H1 (cell line): ENCODE measurements at regions not wholly inside any gene's neighbourhood (a gene's known extent, or its start where the extent isn't known, plus 50 kb on each side); places are given as distances from the start of the nearest gene placed in this dataset.

Experiments used
- CTCF ChIA-PET: fragments of 300-600 bp; sonication (Branson Sonifier 250); formaldehyde crosslinking; loops from one replicate; lab custom pipeline; 2021; ENCODE audit not compliant: partially characterized antibody; lab: Charles Lee
- POLR2A ChIA-PET: fragments of 300-600 bp; sonication (Branson Sonifier 250); formaldehyde crosslinking; loops from one replicate; lab custom pipeline; 2021; ENCODE audit warnings: inconsistent platforms; ENCODE audit not compliant: partially characterized antibody; lab: Charles Lee
- DNase-seq, 2 experiments: peaks; one replicate each; pipeline versions ENCODE4 v3.0.0 to v3.0.0-alpha.2; 2010 to 2022; ENCODE audit warnings: low spot score in 2 of 2, low read depth in 1 of 2, mixed read lengths in 1 of 2
- FAIRE-seq: peaks from 2 replicates; lab custom pipeline; 2011; peaks lifted over from hg19 to GRCh38; lab: Jason Lieb, UNC
- H2AFZ ChIP-seq: 2 replicates; pipeline ENCODE4 v1.8.1; 2012; ENCODE audit warnings: low read length, inconsistent platforms
- H2AK5ac ChIP-seq: 2 replicates; pipeline ENCODE4 v1.6.1; 2013; ENCODE audit warnings: low read depth, low read length
- H2BK120ac ChIP-seq: replicated peaks from 2 replicates; pipeline ENCODE3; 2013; ENCODE audit warnings: low read depth, low read length, inconsistent platforms
- H2BK12ac ChIP-seq: 2 replicates; pipeline ENCODE4 v1.6.1; 2013; ENCODE audit warnings: low read depth, low read length
- H2BK15ac ChIP-seq: 2 replicates; pipeline ENCODE4 v1.6.1; 2013; ENCODE audit warnings: low read length
- H2BK20ac ChIP-seq: 2 replicates; pipeline ENCODE4 v1.6.1; 2013; ENCODE audit warnings: low read length
- H2BK5ac ChIP-seq: 2 replicates; pipeline ENCODE4 v1.6.1; 2013; ENCODE audit warnings: low read depth, low read length
- H3K14ac ChIP-seq: 2 replicates; pipeline ENCODE4 v1.6.1; 2013; ENCODE audit warnings: inconsistent platforms; ENCODE audit not compliant: insufficient read length
- H3K18ac ChIP-seq: 2 replicates; pipeline ENCODE4 v1.6.1; 2013; ENCODE audit warnings: low read length; ENCODE audit errors: extremely low read depth
- H3K23ac ChIP-seq: 2 replicates; pipeline ENCODE4 v1.6.1; 2013; ENCODE audit warnings: inconsistent platforms; ENCODE audit not compliant: insufficient read length
- H3K23me2 ChIP-seq: 2 replicates; pipeline ENCODE4 v1.6.1; 2013; ENCODE audit warnings: low read depth, low read length
- H3K27ac ChIP-seq: 2 replicates; pipeline ENCODE4 v1.6.1; 2011; ENCODE audit warnings: low read depth, low read length, inconsistent platforms
- H3K27me3 ChIP-seq, 4 experiments: replicated peaks in 1 of 4; 1 replicate in 1 of 4; 2 replicates in 3 of 4; pipeline versions ENCODE4 v1.6.1 to v1.8.1; 2011 to 2013; ENCODE audit warnings: low read length in 3 of 4, mild to moderate bottlenecking in 3 of 4, inconsistent platforms in 2 of 4, mixed read lengths in 2 of 4, moderate library complexity in 1 of 4; ENCODE audit not compliant: control insufficient read depth in 3 of 4, insufficient read depth in 3 of 4; ENCODE audit errors: extremely low read depth in 1 of 4
- H3K36me3 ChIP-seq, 4 experiments: 2 replicates each; pipeline versions ENCODE4 v1.6.1 to v1.8.1; 2011 to 2013; ENCODE audit warnings: mild to moderate bottlenecking in 4 of 4, low read length in 3 of 4, moderate library complexity in 2 of 4, control low read depth in 1 of 4, inconsistent platforms in 1 of 4; ENCODE audit not compliant: insufficient read depth in 4 of 4, control insufficient read depth in 2 of 4
- H3K4ac ChIP-seq: replicated peaks from 2 replicates; pipeline ENCODE3; 2013; ENCODE audit warnings: low read length, low read depth, mixed read lengths, inconsistent platforms; ENCODE audit not compliant: insufficient read length
- H3K4me1 ChIP-seq, 4 experiments: replicated peaks in 1 of 4; 1 replicate in 1 of 4; 2 replicates in 3 of 4; pipeline versions ENCODE4 v1.6.1 to v1.8.1; 2011 to 2013; ENCODE audit warnings: low read length in 3 of 4, inconsistent platforms in 2 of 4, mixed read lengths in 1 of 4; ENCODE audit not compliant: insufficient read depth in 4 of 4, control insufficient read depth in 3 of 4
- H3K4me2 ChIP-seq, 2 experiments: 2 replicates each; pipeline versions ENCODE4 v1.6.1 to v1.8.1; 2011 to 2013; ENCODE audit warnings: low read depth in 2 of 2, low read length in 2 of 2, control low read depth in 1 of 2, inconsistent platforms in 1 of 2, mild to moderate bottlenecking in 1 of 2; ENCODE audit not compliant: insufficient read depth in 1 of 2
- H3K4me3 ChIP-seq, 4 experiments: fragments of 200-600, 300-600 bp in 1 of 4; sonication (generic), shearing (Covaris generic), sonication (Bioruptor Twin) in 1 of 4; 2 replicates each; pipeline versions ENCODE4 v1.5.1 to v1.8.1; 2011 to 2016; ENCODE audit warnings: low read length in 4 of 4, low read depth in 3 of 4, control low read depth in 2 of 4, inconsistent platforms in 2 of 4, mild to moderate bottlenecking in 2 of 4, mixed read lengths in 1 of 4, moderate library complexity in 1 of 4; ENCODE audit not compliant: insufficient read depth in 2 of 4; ENCODE audit errors: extremely low read depth in 1 of 4
- H3K56ac ChIP-seq: replicated peaks from 2 replicates; pipeline ENCODE3; 2013; ENCODE audit warnings: low read depth, mild to moderate bottlenecking, mixed read lengths, low read length, inconsistent platforms; ENCODE audit not compliant: insufficient read length
- H3K79me1 ChIP-seq: 2 replicates; pipeline ENCODE4 v1.6.1; 2013; ENCODE audit warnings: low read depth, low read length, control low read depth
- H3K79me2 ChIP-seq, 2 experiments: 2 replicates each; pipeline versions ENCODE4 v1.6.1 to v1.8.1; 2012 to 2013; ENCODE audit warnings: low read length in 2 of 2, mild to moderate bottlenecking in 2 of 2, inconsistent platforms in 1 of 2; ENCODE audit not compliant: insufficient read depth in 2 of 2, control insufficient read depth in 1 of 2
- H3K9ac ChIP-seq, 4 experiments: replicated peaks in 1 of 4; 1 replicate in 1 of 4; 2 replicates in 3 of 4; pipeline versions ENCODE4 v1.6.1 to v1.8.1; 2011 to 2013; ENCODE audit warnings: low read depth in 3 of 4, low read length in 3 of 4, control low read depth in 2 of 4, mild to moderate bottlenecking in 2 of 4, moderate library complexity in 2 of 4, inconsistent platforms in 1 of 4; ENCODE audit errors: extremely low read depth in 1 of 4
- H3K9me3 ChIP-seq, 2 experiments: 2 replicates each; pipeline versions ENCODE4 v1.6.1 to v1.8.1; 2012 to 2013; ENCODE audit warnings: mild to moderate bottlenecking in 2 of 2, moderate library complexity in 2 of 2, control low read depth in 1 of 2, inconsistent platforms in 1 of 2, low read depth in 1 of 2, low read length in 1 of 2, mixed read lengths in 1 of 2; ENCODE audit not compliant: insufficient read depth in 2 of 2
- H4K20me1 ChIP-seq, 2 experiments: replicated peaks in 1 of 2; 2 replicates each; pipeline versions ENCODE3 to v1.8.1; 2011 to 2013; ENCODE audit warnings: inconsistent platforms in 2 of 2, low read length in 2 of 2, mild to moderate bottlenecking in 1 of 2; ENCODE audit not compliant: insufficient read depth in 2 of 2, control insufficient read depth in 1 of 2
- H4K5ac ChIP-seq: 2 replicates; pipeline ENCODE4 v1.6.1; 2013; ENCODE audit warnings: low read length, low read depth, mixed read lengths, inconsistent platforms; ENCODE audit not compliant: insufficient read length
- H4K8ac ChIP-seq: 2 replicates; pipeline ENCODE4 v1.8.0; 2013; ENCODE audit warnings: mild to moderate bottlenecking, moderate library complexity, low read length, inconsistent platforms; ENCODE audit not compliant: insufficient read depth; ENCODE audit errors: extremely low read depth
- H4K91ac ChIP-seq: replicated peaks from 2 replicates; pipeline ENCODE3; 2013; ENCODE audit warnings: low read length, mixed read lengths, inconsistent platforms; ENCODE audit not compliant: insufficient read length
- CHD2 ChIP-seq: IDR thresholded peaks from 2 replicates; pipeline ENCODE4 v1.6.1; 2012; ENCODE audit warnings: low read length, improper control_type of control experiment
- EGR1 ChIP-seq: IDR thresholded peaks from 2 replicates; pipeline ENCODE4 v1.6.1; 2011; ENCODE audit warnings: low read depth, low read length, borderline replicate concordance
- MAX ChIP-seq: IDR thresholded peaks from 2 replicates; pipeline ENCODE4 v1.6.1; 2012; ENCODE audit warnings: inconsistent platforms
- SIX5 ChIP-seq: IDR thresholded peaks from 2 replicates; pipeline ENCODE4 v1.6.1; 2011; ENCODE audit warnings: mild to moderate bottlenecking, low read depth, low read length
- SP1 ChIP-seq: IDR thresholded peaks from 2 replicates; pipeline ENCODE4 v1.6.1; 2011; ENCODE audit warnings: low read depth, low read length
- TCF12 ChIP-seq: IDR thresholded peaks from 2 replicates; pipeline ENCODE4 v1.6.1; 2011; ENCODE audit warnings: low read depth, mild to moderate bottlenecking, low read length
- USF2 ChIP-seq: IDR thresholded peaks from 2 replicates; pipeline ENCODE4 v1.6.1; 2011; ENCODE audit warnings: low read length, improper control_type of control experiment
- WGBS, 2 experiments: shearing (Covaris generic) in 1 of 2; methylation state at CpG; one replicate each; pipeline versions ENCODE4 v1.1.6 to v1.1.7; 2013 to 2015; ENCODE audit warnings: low lambda C conversion rate in 2 of 2, mixed read lengths in 2 of 2, inconsistent platforms in 1 of 2, low coverage in 1 of 2, missing lambda C conversion rate in 1 of 2; ENCODE audit not compliant: insufficient replicate concordance in 2 of 2, insufficient coverage in 1 of 2, insufficient read length in 1 of 2; ENCODE audit errors: extremely low coverage in 1 of 2, missing lambda C conversion rate in 1 of 2; 5-methylcytosine and 5-hydroxymethylcytosine counted together

GRCh38 chr2:176895158-176895557 lies 317.4 kb upstream of the HNRNPA3 start:
- Histone ChIP-seq H2BK12ac (no peak overlapping the region), H2AK5ac (no peak overlapping the region), H3K23me2 (no peaks in the 10 kb centered on the region), H3K14ac (no peak overlapping the region), H3K27me3 (no peaks in the 10 kb centered on the region), H3K9me3 (no peaks in the 10 kb centered on the region), H3K18ac (no peak overlapping the region), H3K4me3 (no peak overlapping the region), H4K91ac (no peak overlapping the region), H3K79me1 (no peaks in the 10 kb centered on the region), H2AFZ (no peak overlapping the region), H2BK20ac (no peak overlapping the region), H3K4me2 (no peak overlapping the region), H3K27ac (no peak overlapping the region), H3K4ac (no peak overlapping the region), H3K4me1 (no peaks in the 10 kb centered on the region), H2BK120ac (no peak overlapping the region), H4K20me1 (no peaks in the 10 kb centered on the region), H4K8ac (no peak overlapping the region), H3K56ac (no peak overlapping the region), H2BK15ac (no peak overlapping the region), H3K36me3 (no peaks in the 10 kb centered on the region), H3K79me2 (no peaks in the 10 kb centered on the region), H3K23ac (no peak overlapping the region), H3K9ac (no peak overlapping the region), H2BK5ac (no peak overlapping the region), H4K5ac (no peak overlapping the region)
- 95% methylated on average over 2 of the region's 2 CpGs; no CpG with 5 or more reads in 1 of the 2 experiments for WGBS, 2 experiments
- FAIRE-seq = no peak
- CTCF ChIA-PET = interaction anchor here (0.8 to 1.1 kb wide), 3 partner anchors 16 to 25 kb away, joined by 3 to 4 read pairs (median 3); no protein-coding TSS in a partner anchor
- POLR2A ChIA-PET = no interaction called here
- no peak for DNase-seq
- TF ChIP-seq TCF12 = no peak
- TF ChIP-seq USF2 = no peak
- TF ChIP-seq CHD2 = no peak
- TF ChIP-seq SP1 = no peak
- TF ChIP-seq MAX = no peak
- no peak for TF ChIP-seq EGR1
- no peak for TF ChIP-seq SIX5
